ENCODE measurements at regions not wholly inside any gene's neighbourhood (a gene's known extent, or its start where the extent isn't known, plus 50 kb on each side); places are given as distances from the start of the nearest gene placed in this dataset.

DNA sequence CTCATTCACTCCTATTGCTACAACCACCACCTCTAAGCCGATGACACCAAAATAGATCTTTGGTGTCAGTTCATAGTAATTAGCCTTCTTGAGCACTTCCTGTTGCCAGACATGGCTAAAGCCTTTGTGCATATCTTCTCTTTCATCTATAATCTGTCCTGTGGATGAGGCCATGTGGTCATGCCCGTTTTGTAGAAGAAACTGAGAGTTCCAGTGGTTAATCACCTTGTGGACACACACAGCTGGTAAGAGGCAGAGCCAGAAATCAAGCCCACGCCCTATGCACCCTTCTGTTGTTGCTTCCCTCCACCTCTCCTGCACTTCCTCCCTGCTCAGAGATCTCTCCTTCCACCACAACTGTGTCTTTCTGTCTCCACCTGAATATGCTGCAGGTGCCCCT lies 285.1 kb upstream of the PFKP start:
- Histone ChIP-seq H3K9ac (ENCODE audit: low read depth, low read length) (no peak overlapping the region), H3K27ac (ENCODE audit: low read length) (no peak overlapping the region), H2AFZ (ENCODE audit: low read depth, low read length) (no peak overlapping the region), H3K4me2 (ENCODE audit: insufficient read depth, low read length) (no peak overlapping the region), H3K79me2 (ENCODE audit: insufficient read depth, low read length) (no peaks in the 10 kb centered on the region), H3K36me3 (ENCODE audit: insufficient read depth, low read length) (no peaks in the 10 kb centered on the region), H3K4me3 (ENCODE audit: low read depth in 1 of 2, low read length in 2 of 2) (no peak overlapping the region), H3K4me1 (ENCODE audit: insufficient read depth, low read length) (peaks cover 13% of the 10 kb centered on the region), H4K20me1 (ENCODE audit: insufficient read depth, low read length) (no peaks in the 10 kb centered on the region), H3K9me3 (ENCODE audit: insufficient read depth, low read length, severe bottlenecking) (peaks cover 2% of the 10 kb centered on the region), H3K27me3 (ENCODE audit: insufficient read depth, low read length, poor library complexity) (no peaks in the 10 kb centered on the region)
- ATAC-seq (ENCODE audit: insufficient read depth, low read depth), result no peak
- no peak for DNase-seq
- TF ChIP-seq EZH2 (IDR thresholded peaks at IDR 0.05; ENCODE audit: borderline replicate concordance, low read depth, low read length, severe bottlenecking), result no peak
- TF ChIP-seq, protein P1, sequence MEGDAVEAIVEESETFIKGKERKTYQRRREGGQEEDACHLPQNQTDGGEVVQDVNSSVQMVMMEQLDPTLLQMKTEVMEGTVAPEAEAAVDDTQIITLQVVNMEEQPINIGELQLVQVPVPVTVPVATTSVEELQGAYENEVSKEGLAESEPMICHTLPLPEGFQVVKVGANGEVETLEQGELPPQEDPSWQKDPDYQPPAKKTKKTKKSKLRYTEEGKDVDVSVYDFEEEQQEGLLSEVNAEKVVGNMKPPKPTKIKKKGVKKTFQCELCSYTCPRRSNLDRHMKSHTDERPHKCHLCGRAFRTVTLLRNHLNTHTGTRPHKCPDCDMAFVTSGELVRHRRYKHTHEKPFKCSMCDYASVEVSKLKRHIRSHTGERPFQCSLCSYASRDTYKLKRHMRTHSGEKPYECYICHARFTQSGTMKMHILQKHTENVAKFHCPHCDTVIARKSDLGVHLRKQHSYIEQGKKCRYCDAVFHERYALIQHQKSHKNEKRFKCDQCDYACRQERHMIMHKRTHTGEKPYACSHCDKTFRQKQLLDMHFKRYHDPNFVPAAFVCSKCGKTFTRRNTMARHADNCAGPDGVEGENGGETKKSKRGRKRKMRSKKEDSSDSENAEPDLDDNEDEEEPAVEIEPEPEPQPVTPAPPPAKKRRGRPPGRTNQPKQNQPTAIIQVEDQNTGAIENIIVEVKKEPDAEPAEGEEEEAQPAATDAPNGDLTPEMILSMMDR (IDR thresholded peaks at IDR 0.05; ENCODE audit: borderline replicate concordance, extremely low read depth, low read length, poor library complexity, severe bottlenecking), result no peak

DNA sequence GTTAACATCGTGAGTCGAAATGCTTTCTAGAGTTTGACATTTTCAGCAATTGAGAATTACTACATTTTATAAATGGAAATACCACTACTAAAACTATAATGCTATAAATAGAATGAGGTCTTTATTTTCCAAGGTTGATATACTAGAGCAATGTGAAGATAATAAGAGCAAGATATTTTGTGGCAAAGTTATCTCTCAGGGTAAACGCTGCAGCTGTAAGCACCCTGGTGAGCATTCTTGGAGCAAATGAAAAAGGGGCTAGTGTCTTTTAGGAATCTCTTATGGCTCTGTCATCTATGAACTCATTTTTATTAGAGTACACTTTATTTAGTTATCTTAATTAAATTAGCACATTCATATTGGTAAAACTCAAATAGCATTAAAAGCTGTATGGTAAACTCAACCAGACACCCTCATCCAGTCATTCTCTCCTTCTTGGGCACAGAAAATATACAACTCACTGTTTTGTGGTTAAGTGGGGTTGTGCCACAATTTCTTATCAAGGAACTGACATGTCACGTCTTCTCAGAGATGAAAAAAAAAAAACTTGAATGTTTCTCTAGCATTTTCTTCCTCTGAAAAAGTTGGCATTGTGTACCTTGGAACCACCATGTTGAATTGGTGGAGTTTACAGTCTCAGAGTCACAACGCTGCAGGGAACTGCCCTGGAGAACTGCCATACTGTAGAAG lies 289.5 kb upstream of the PFKP start:
- Histone ChIP-seq H3K4me2 (ENCODE audit: insufficient read depth, low read length) (no peak overlapping the region), H3K79me2 (ENCODE audit: insufficient read depth, low read length) (no peaks in the 10 kb centered on the region), H2AFZ (ENCODE audit: low read depth, low read length) (0 out of 2 replicates have a peak overlapping the region, but pooled peaks have one; percentile 44), H3K27me3 (ENCODE audit: insufficient read depth, low read length, poor library complexity) (no peaks in the 10 kb centered on the region), H3K36me3 (ENCODE audit: insufficient read depth, low read length) (no peaks in the 10 kb centered on the region), H4K20me1 (ENCODE audit: insufficient read depth, low read length) (no peaks in the 10 kb centered on the region), H3K9ac (ENCODE audit: low read depth, low read length) (no peak overlapping the region), H3K4me1 (ENCODE audit: insufficient read depth, low read length) (peaks cover 15% of the 10 kb centered on the region), H3K9me3 (ENCODE audit: insufficient read depth, low read length, severe bottlenecking) (peaks cover 2% of the 10 kb centered on the region), H3K27ac (ENCODE audit: low read length) (peak overlapping the region; percentile 55; the same call in 1 of the 2 replicates), H3K4me3 (ENCODE audit: low read depth in 1 of 2, low read length in 2 of 2) (no peak overlapping the region)
- ATAC-seq (ENCODE audit: insufficient read depth, low read depth) (0 out of 3 replicates have a peak, but pooled peaks have one; percentile 42), DNase-seq (no peak)
- TF ChIP-seq EZH2 (IDR thresholded peaks at IDR 0.05; ENCODE audit: borderline replicate concordance, low read depth, low read length, severe bottlenecking), result no peak
- TF ChIP-seq, protein P1 (IDR thresholded peaks at IDR 0.05; ENCODE audit: borderline replicate concordance, extremely low read depth, low read length, poor library complexity, severe bottlenecking), result no peak

DNA sequence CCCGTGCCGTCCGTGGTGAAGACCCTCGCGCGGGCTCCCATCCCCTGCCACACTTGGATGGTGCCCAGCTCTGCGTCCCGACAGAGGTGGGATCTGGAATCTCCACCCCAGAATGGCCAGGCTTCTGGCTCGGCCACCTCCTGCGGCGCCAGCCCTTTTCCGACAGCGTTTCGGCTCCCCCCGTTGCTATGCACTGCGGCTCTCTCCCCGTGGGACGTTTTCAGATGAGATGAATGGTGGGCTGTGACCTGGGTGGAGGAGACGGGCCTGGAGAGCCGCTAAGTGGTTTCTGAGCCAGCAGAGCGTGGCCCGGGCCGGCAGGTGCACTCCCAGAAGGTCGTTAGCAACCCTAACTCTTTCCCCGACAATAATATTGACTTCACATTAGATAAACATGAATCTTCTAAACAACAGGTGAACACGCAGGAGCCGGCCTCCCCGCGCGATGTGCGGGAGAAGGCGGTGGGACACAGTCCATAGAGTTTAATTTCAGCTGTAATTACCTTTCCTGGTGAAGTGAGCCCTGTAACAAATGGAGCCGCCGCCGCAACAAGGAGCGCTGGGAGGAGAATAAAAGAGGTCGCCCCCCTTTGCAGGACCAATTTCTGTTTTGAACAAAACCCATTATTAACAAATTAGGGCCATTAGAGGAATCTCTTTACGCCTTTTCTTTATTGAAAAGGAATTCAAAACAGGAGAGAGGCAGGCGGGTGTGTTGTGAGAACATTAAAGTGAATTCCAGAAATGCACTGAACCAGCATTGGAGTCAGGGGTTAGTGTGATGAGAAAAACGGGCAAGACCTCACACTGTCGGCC lies 294.3 kb upstream of the PFKP start:
- Histone ChIP-seq H3K36me3 (ENCODE audit: insufficient read depth, low read length) (no peaks in the 10 kb centered on the region), H3K4me3 (ENCODE audit: low read depth in 1 of 2, low read length in 2 of 2) (no peak overlapping the region), H4K20me1 (ENCODE audit: insufficient read depth, low read length) (no peaks in the 10 kb centered on the region), H3K9ac (ENCODE audit: low read depth, low read length) (no peak overlapping the region), H3K27ac (ENCODE audit: low read length) (no peak overlapping the region), H3K79me2 (ENCODE audit: insufficient read depth, low read length) (no peaks in the 10 kb centered on the region), H3K9me3 (ENCODE audit: insufficient read depth, low read length, severe bottlenecking) (no peaks in the 10 kb centered on the region), H3K4me1 (ENCODE audit: insufficient read depth, low read length) (peaks cover 10% of the 10 kb centered on the region), H3K4me2 (ENCODE audit: insufficient read depth, low read length) (no peak overlapping the region), H3K27me3 (ENCODE audit: insufficient read depth, low read length, poor library complexity) (no peaks in the 10 kb centered on the region), H2AFZ (ENCODE audit: low read depth, low read length) (no peak overlapping the region)
- DNase-seq, result no peak
- TF ChIP-seq, protein P1 (IDR thresholded peaks at IDR 0.05; ENCODE audit: borderline replicate concordance, extremely low read depth, low read length, poor library complexity, severe bottlenecking), result no peak
- no peak for TF ChIP-seq EZH2 (IDR thresholded peaks at IDR 0.05; ENCODE audit: borderline replicate concordance, low read depth, low read length, severe bottlenecking)
- no peak for ATAC-seq (ENCODE audit: insufficient read depth, low read depth)

All from DND-41 (cell line).